Hematopoietic multipotent progenitor cell (in vitro differentiated cells): ENCODE measurements at regions not wholly inside any gene's neighbourhood (a gene's known extent, or its start where the extent isn't known, plus 50 kb on each side); places are given as distances from the start of the nearest gene placed in this dataset.
"Not testable (repeated sequence)": the region's sequence is repeated elsewhere in the genome, so short reads cannot be mapped to it uniquely, and the experiment has no call there.

Experiments used
- DNase-seq, 3 donors: peaks; one replicate each; pipeline ENCODE4 v3.0.0-alpha.2; 2011 to 2015; ENCODE audit warnings: low read depth in 2 of 3, low spot score in 2 of 3

GRCh38 chr5:176018598-176018997 lies 50.5 kb upstream of the THOC3 start:
- DNase-seq, result not testable (repeated sequence)

- DNase-seq, result not testable (repeated sequence)
These were observed 52.7 kb upstream of the THOC3 start for GRCh38 chr5:176020852-176021251.

- DNase-seq, result not testable (repeated sequence)
These were observed 55.4 kb upstream of the THOC3 start for GRCh38 chr5:176023535-176023934.

GRCh38 chr5:176029445-176029844 lies 61.3 kb upstream of the THOC3 start:
- DNase-seq, result not testable (repeated sequence)

- not testable (repeated sequence) for DNase-seq
These were observed 62.4 kb upstream of the THOC3 start for GRCh38 chr5:176030361-176031117.

GRCh38 chr5:176031118-176031510 lies 63.0 kb upstream of the THOC3 start:
- not testable (repeated sequence) for DNase-seq

GRCh38 chr5:176033186-176033585 lies 65.1 kb upstream of the THOC3 start:
- not testable (repeated sequence) for DNase-seq

GRCh38 chr5:176034407-176035200 lies 66.5 kb upstream of the THOC3 start:
- DNase-seq, result not testable (repeated sequence)

- not testable (repeated sequence) for DNase-seq
These were observed 67.1 kb upstream of the THOC3 start for GRCh38 chr5:176035201-176035530.

- DNase-seq, result peak in 1 of 3 donors; percentile 0
These were observed 67.7 kb upstream of the THOC3 start for GRCh38 chr5:176035816-176036308.

- not testable (repeated sequence) for DNase-seq
These were observed 68.3 kb upstream of the THOC3 start for GRCh38 chr5:176036391-176036790.

- DNase-seq, result not testable (repeated sequence)
These were observed 69.1 kb upstream of the THOC3 start for GRCh38 chr5:176037190-176037589.

GRCh38 chr5:176040105-176040801 lies 72.1 kb upstream of the THOC3 start:
- not testable (repeated sequence) for DNase-seq

GRCh38 chr5:176041248-176041994 lies 73.3 kb upstream of the THOC3 start:
- not testable (repeated sequence) for DNase-seq

- not testable (repeated sequence) for DNase-seq
These were observed 74.0 kb upstream of the THOC3 start for GRCh38 chr5:176042020-176042658.

GRCh38 chr5:176043252-176043829 lies 75.2 kb upstream of the THOC3 start:
- DNase-seq, result not testable (repeated sequence)

- DNase-seq, result not testable (repeated sequence)
These were observed 75.9 kb upstream of the THOC3 start for GRCh38 chr5:176043986-176044385.

GRCh38 chr5:176044431-176044830 lies 76.3 kb upstream of the THOC3 start:
- DNase-seq, result not testable (repeated sequence)

GRCh38 chr5:176045442-176045841 lies 77.3 kb upstream of the THOC3 start:
- DNase-seq, result not testable (repeated sequence)
